ENCODE measurements at regions not wholly inside any gene's neighbourhood (a gene's known extent, or its start where the extent isn't known, plus 50 kb on each side); places are given as distances from the start of the nearest gene placed in this dataset.

- WGBS (ENCODE audit: missing lambda C conversion rate), result 2% methylated on average over 2 of the region's 2 CpGs
- no peak for TF ChIP-seq POLR2A (IDR thresholded peaks at IDR 0.05; ENCODE audit: low read length)
- no peak for TF ChIP-seq FOSL2 (IDR thresholded peaks at IDR 0.05)
- TF ChIP-seq FOSL2 (CRISPR knock-in tag; IDR thresholded peaks at IDR 0.05), result no peak
- TF ChIP-seq NPAS2 (CRISPR knock-in tag; IDR thresholded peaks at IDR 0.05; ENCODE audit: borderline replicate concordance), result no peak
- no peak for TF ChIP-seq NR3C1 (IDR thresholded peaks at IDR 0.05)
- TF ChIP-seq MYC (IDR thresholded peaks at IDR 0.05; ENCODE audit: borderline replicate concordance, low read length), result no peak
- no peak for TF ChIP-seq TFCP2L1 (CRISPR knock-in tag; IDR thresholded peaks at IDR 0.05)
- no peak for TF ChIP-seq KDM1A (IDR thresholded peaks at IDR 0.05; ENCODE audit: low read depth)
- no peak for TF ChIP-seq SMC3 (IDR thresholded peaks at IDR 0.05)
- TF ChIP-seq MAFK (IDR thresholded peaks at IDR 0.05; ENCODE audit: partially characterized antibody), result no peak
- no peak for TF ChIP-seq RAD21 (conservative IDR thresholded peaks at IDR 0.05 in 1 of 2, IDR thresholded peaks at IDR 0.05 in 1 of 2)
- no peak for TF ChIP-seq MAZ (IDR thresholded peaks at IDR 0.05; ENCODE audit: borderline replicate concordance, low read depth, low read length)
- no peak for TF ChIP-seq CBX8 (IDR thresholded peaks at IDR 0.05)
- TF ChIP-seq EP300 (IDR thresholded peaks at IDR 0.05), result no peak
- TF ChIP-seq CHD4 (IDR thresholded peaks at IDR 0.05; ENCODE audit: borderline replicate concordance), result no peak
- ChIA-PET POLR2A (no interaction called here), CTCF (interaction anchor here (0.8 kb wide), 1 partner anchor 15 kb away, joined by 3 read pairs; no protein-coding TSS in a partner anchor)
- H3K9me3 ChIP-seq, result no peaks in the 10 kb centered on the region
- no peak overlapping the region for H3K4me3 ChIP-seq
- H3K27ac ChIP-seq, result no peak overlapping the region
- no peak for ATAC-seq
- no peaks in the 10 kb centered on the region for H3K4me1 ChIP-seq
- no peak overlapping the region for H3K4me2 ChIP-seq
- no peak for DNase-seq (ENCODE audit: low read depth in 1 of 2, low spot score in 1 of 2)
- FAIRE-seq, result no peak
These were observed 143.9 kb upstream of the IPO5 start for GRCh38 chr13:97809576-97809975.

GRCh38 chr13:97810152-97810551 is 143.3 kb upstream of the IPO5 start:
- H3K27ac ChIP-seq, result no peak overlapping the region
- ATAC-seq (peak in 1 of 2 experiments; percentile 44; a peak in 1 of 6 replicates), FAIRE-seq (no peak), DNase-seq (ENCODE audit: low read depth in 1 of 2, low spot score in 1 of 2) (peak in 1 of 2 experiments; percentile 2)
- POLR2A ChIA-PET, result no interaction called here
- H3K4me2 ChIP-seq, result no peak overlapping the region
- H3K9me3 ChIP-seq, result no peaks in the 10 kb centered on the region
- WGBS (ENCODE audit: missing lambda C conversion rate), result 0% methylated on average over 3 of the region's 3 CpGs
- H3K4me3 ChIP-seq, result no peak overlapping the region
- CTCF ChIA-PET, result no interaction called here
- TF ChIP-seq RAD21 (conservative IDR thresholded peaks at IDR 0.05 in 1 of 2, IDR thresholded peaks at IDR 0.05 in 1 of 2), result peak; percentile 42 to 47; a peak in 3 of 5 replicates
- TF ChIP-seq CTCF (IDR thresholded peaks at IDR 0.05), result peak; percentile 43
- peak; percentile 37; the same call in 2 of the 3 replicates for TF ChIP-seq SMC3 (IDR thresholded peaks at IDR 0.05)
- TF ChIP-seq NR3C1 (IDR thresholded peaks at IDR 0.05), result no peak
- no peaks in the 10 kb centered on the region for H3K4me1 ChIP-seq

GRCh38 chr13:97822377-97822776 is 131.1 kb upstream of the IPO5 start:
- no peak for DNase-seq (ENCODE audit: low read depth in 1 of 2, low spot score in 1 of 2)
- no peaks in the 10 kb centered on the region for H3K9me3 ChIP-seq
- no peak for TF ChIP-seq ESRRA (IDR thresholded peaks at IDR 0.05; ENCODE audit: borderline replicate concordance, low read length)
- no peak for TF ChIP-seq SREBF2 (IDR thresholded peaks at IDR 0.05)
- TF ChIP-seq RNF2 (IDR thresholded peaks at IDR 0.05; ENCODE audit: borderline replicate concordance, low read depth), result no peak
- TF ChIP-seq ELK1 (IDR thresholded peaks at IDR 0.05; ENCODE audit: low read depth, low read length), result no peak
- TF ChIP-seq NFE2L2 (conservative IDR thresholded peaks at IDR 0.05; ENCODE audit: low read length), result no peak
- TF ChIP-seq MAZ (IDR thresholded peaks at IDR 0.05; ENCODE audit: borderline replicate concordance, low read depth, low read length), result no peak
- H3K4me2 ChIP-seq, result no peak overlapping the region
- WGBS (ENCODE audit: missing lambda C conversion rate), result 0% methylated on average over 1 of the region's 1 CpG
- ChIA-PET CTCF (no interaction called here), POLR2A (no interaction called here)
- H3K27ac ChIP-seq, result no peak overlapping the region
- no peak overlapping the region for H3K4me3 ChIP-seq
- no peaks in the 10 kb centered on the region for H3K4me1 ChIP-seq
- no peak for FAIRE-seq
- no peak for ATAC-seq

All from A549 (cell line).